Mesothelial cell of epicardium (in vitro differentiated cells): ENCODE measurements at regions not wholly inside any gene's neighbourhood (a gene's known extent, or its start where the extent isn't known, plus 50 kb on each side); places are given as distances from the start of the nearest gene placed in this dataset.
"Not testable (repeated sequence)": the region's sequence is repeated elsewhere in the genome, so short reads cannot be mapped to it uniquely, and the experiment has no call there.

Experiments
- DNase-seq, 2 experiments: peaks; one replicate each; pipeline ENCODE4 v3.0.0; 2021; ENCODE audit warnings: low spot score in 2 of 2; ENCODE audit not compliant: unreplicated experiment in 2 of 2
- H3K27ac Mint-ChIP-seq: 2 replicates; pipeline ENCODE4 v1.8.0; 2021; ENCODE audit warnings: mixed read lengths
- H3K27me3 Mint-ChIP-seq: 2 replicates; pipeline ENCODE4 v1.8.0; 2021; ENCODE audit warnings: low read depth, mixed read lengths
- H3K36me3 Mint-ChIP-seq: 2 replicates; pipeline ENCODE4 v1.8.0; 2021; ENCODE audit warnings: mixed read lengths
- H3K4me1 Mint-ChIP-seq: 2 replicates; pipeline ENCODE4 v1.8.0; 2021; ENCODE audit warnings: mixed read lengths
- H3K4me3 Mint-ChIP-seq: 2 replicates; pipeline ENCODE4 v1.8.0; 2021; ENCODE audit warnings: mild to moderate bottlenecking, moderate library complexity, mixed read lengths
- H3K9me3 Mint-ChIP-seq: 2 replicates; pipeline ENCODE4 v1.8.0; 2021; ENCODE audit warnings: mixed read lengths
- TF ChIP-seq, protein P1 (sequence below): fragments of 200-600 bp; sonication (generic); IDR thresholded peaks from one replicate; pipeline ENCODE4 v1.5.0; 2021; ENCODE audit warnings: antibody characterized with exemption; ENCODE audit not compliant: unreplicated experiment

DNA sequence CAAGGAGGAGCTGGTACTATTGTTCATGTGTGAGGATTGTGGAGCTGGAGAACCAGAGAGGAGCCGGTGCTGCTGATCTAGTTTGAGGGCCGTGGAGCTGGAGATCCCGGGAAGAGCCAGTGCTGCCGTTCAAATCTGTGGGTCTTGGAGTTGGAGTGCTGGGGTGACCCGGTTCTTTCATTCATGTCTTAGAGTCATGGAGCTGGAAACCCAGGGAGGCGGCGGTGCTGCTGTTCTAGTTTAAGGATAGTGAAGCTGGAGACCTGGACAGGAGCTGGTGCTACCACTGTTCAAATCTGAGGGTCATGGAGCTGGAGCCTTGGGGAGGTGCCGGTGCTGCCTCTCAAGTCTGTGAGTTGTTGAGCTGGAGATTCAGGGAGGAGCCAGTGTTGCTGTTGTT, 88.5 kb upstream of the ZNF479 start:
- no peak for DNase-seq
- no peaks in the 10 kb centered on the region for H3K4me1 Mint-ChIP-seq
- H3K27me3 Mint-ChIP-seq: no peaks in the 10 kb centered on the region
- H3K36me3 Mint-ChIP-seq: peaks cover 33% of the 10 kb centered on the region
- H3K27ac Mint-ChIP-seq: no peak overlapping the region
- peaks cover 77% of the 10 kb centered on the region for H3K9me3 Mint-ChIP-seq
- TF ChIP-seq, protein P1, sequence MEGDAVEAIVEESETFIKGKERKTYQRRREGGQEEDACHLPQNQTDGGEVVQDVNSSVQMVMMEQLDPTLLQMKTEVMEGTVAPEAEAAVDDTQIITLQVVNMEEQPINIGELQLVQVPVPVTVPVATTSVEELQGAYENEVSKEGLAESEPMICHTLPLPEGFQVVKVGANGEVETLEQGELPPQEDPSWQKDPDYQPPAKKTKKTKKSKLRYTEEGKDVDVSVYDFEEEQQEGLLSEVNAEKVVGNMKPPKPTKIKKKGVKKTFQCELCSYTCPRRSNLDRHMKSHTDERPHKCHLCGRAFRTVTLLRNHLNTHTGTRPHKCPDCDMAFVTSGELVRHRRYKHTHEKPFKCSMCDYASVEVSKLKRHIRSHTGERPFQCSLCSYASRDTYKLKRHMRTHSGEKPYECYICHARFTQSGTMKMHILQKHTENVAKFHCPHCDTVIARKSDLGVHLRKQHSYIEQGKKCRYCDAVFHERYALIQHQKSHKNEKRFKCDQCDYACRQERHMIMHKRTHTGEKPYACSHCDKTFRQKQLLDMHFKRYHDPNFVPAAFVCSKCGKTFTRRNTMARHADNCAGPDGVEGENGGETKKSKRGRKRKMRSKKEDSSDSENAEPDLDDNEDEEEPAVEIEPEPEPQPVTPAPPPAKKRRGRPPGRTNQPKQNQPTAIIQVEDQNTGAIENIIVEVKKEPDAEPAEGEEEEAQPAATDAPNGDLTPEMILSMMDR: no peak
- H3K4me3 Mint-ChIP-seq: no peak overlapping the region

DNA sequence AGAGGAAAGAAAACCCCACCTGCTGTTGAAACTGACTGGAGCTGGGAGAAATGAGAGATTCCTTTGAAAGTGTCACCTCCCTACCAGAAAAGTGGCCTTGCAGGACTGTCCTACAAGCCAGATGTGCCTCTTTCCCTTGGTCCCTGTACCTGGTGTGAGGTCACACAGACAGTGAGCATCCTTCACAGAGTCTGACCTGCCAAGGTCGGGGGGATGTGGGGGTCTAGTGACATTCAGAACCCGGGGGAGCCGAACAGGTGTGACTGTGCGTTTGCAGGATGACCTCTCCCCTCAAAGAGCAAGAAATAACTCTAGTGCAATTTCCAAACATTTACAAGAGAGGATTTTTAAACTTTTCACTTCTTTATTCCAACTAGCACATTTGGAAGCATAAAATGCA, 93.4 kb upstream of the ZNF479 start:
- no peak for DNase-seq
- Mint-ChIP-seq H3K27ac (no peak overlapping the region), H3K9me3 (peaks cover 63% of the 10 kb centered on the region), H3K4me1 (no peaks in the 10 kb centered on the region), H3K36me3 (peaks cover 4% of the 10 kb centered on the region), H3K27me3 (no peaks in the 10 kb centered on the region), H3K4me3 (no peak overlapping the region)
- TF ChIP-seq, protein P1: no peak

DNA sequence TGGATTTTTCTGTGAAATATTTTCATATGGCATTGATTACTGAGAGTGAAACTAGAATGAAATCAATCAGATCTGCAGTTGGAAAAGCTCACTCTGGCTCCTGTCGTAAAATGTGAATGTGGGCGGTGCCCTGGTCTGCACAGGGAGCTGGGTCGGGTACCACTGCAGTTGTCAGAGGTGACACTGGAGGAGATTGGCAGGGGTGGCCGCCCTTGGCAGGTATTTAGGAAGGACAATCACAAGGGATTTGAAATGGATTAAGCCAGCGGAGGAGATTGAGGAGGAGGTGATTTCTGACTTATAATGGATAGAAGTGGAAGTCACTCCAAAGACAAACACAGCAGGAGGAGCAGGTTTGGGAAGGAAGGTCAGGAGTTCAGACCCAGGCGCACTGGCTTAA, 109.0 kb upstream of the ZNF479 start:
- not testable (repeated sequence) for H3K4me1 Mint-ChIP-seq, H3K4me3 Mint-ChIP-seq, DNase-seq, H3K27me3 Mint-ChIP-seq, H3K27ac Mint-ChIP-seq
- Mint-ChIP-seq H3K36me3 (peaks cover 12% of the 10 kb centered on the region), H3K9me3 (peaks cover 42% of the 10 kb centered on the region)

DNA sequence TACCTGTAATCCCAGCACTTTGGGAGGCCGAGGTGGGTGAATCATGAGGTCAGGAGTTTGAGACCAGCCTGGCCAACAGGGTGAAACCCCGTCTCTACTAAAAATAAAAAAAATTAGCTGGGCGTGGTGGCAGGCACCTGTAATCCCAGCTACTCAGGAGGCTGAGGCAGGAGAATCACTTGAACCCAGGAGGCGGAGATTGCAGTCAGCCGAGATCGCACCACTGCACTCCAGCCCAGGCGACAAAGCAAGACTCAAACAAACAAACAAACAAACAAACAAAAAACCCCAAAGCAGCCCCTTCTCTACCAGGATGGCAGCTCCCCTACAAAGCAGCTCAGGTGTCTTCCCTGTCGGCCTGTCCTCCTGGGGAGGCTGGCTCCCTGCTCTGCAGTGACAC, 111.3 kb upstream of the ZNF479 start:
- not testable (repeated sequence) for DNase-seq, H3K4me1 Mint-ChIP-seq, H3K27ac Mint-ChIP-seq, H3K4me3 Mint-ChIP-seq, H3K27me3 Mint-ChIP-seq, H3K36me3 Mint-ChIP-seq
- H3K9me3 Mint-ChIP-seq: peaks cover 51% of the 10 kb centered on the region

DNA sequence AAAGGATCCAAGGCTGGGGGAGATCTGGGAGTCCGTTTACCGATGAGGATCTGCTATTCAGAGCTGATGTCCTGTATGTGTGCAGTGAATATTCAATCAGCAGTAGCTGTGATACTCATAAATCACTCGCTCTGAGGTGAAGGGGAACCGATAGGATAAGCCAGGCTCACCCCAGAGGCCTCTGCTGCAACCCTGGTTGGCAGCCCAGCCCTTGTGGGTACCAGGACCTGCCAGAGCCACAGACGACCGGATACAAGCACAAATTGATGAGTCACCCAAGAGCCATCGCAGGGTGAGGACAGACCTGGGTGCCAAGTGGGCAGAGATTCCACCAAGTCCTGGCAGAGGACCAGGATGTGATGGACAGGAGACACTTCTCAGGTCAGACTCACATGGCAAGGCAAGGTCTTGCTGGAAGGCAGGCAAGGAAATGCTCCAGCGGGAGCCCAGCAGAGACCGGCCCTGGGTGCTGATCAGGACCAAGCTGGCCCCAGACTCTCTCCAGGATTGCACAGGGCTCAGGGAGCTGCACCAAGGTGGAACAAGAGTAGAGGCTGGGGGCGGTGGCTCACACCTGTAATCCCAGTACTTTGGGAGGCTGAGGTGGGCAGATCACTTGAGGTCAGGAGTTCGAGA, 112.2 kb upstream of the ZNF479 start:
- H3K9me3 Mint-ChIP-seq: peaks cover 54% of the 10 kb centered on the region
- not testable (repeated sequence) for H3K27me3 Mint-ChIP-seq, H3K36me3 Mint-ChIP-seq, H3K4me3 Mint-ChIP-seq, H3K27ac Mint-ChIP-seq, H3K4me1 Mint-ChIP-seq, DNase-seq

DNA sequence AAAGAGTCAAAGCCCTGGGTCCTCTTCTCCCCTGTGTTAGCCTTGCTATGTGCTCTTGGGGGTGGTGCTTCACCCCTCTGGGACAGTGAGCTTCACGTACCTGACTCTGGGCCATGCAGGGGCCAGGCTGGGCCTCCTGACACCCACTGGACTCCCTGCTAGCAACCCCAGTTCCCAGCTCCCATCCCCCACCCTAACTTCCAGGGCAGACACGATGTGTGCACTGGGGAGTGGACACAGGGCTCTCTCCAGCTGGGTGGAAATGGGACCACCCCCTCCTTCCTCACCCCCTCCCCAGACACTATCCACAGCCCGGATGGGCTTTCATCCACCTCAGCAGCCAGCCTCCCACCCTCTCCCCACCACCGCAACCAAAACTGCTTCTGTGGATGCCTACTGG, 113.0 kb upstream of the ZNF479 start:
- peaks cover 55% of the 10 kb centered on the region for H3K9me3 Mint-ChIP-seq

DNA sequence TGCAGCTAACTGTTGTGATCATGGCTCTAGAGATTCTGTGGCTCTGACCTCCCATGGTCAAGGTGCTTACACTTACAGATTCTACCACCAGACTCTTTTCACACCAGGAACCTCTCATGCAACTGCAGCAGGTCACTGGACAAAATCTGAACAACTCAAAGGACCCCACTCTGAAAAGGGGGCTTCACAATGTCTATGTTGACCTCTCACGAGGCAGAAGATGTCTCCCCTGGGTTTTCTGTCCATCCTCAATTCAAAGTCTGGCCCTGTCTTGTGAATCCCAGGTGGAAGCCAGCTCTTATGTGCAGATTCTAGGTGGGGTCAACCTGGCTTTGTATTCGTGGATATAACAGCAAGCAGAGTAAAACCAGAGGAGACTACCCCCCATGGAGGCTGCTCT, 118.6 kb upstream of the ZNF479 start:
- Mint-ChIP-seq H3K27ac (no peak overlapping the region), H3K27me3 (no peaks in the 10 kb centered on the region), H3K4me3 (no peak overlapping the region), H3K9me3 (peaks cover 48% of the 10 kb centered on the region), H3K4me1 (no peaks in the 10 kb centered on the region), H3K36me3 (peaks cover 2% of the 10 kb centered on the region)
- TF ChIP-seq, protein P1: no peak
- DNase-seq: no peak

More for the DNA sequence above, 113.0 kb upstream of the ZNF479 start:
- no peak for DNase-seq
- TF ChIP-seq, protein P1: no peak
- no peaks in the 10 kb centered on the region for H3K27me3 Mint-ChIP-seq
- H3K4me1 Mint-ChIP-seq: no peaks in the 10 kb centered on the region
- H3K36me3 Mint-ChIP-seq: peaks cover 5% of the 10 kb centered on the region
- H3K4me3 Mint-ChIP-seq: no peak overlapping the region
- H3K27ac Mint-ChIP-seq: no peak overlapping the region
